ENCODE measurements at regions not wholly inside any gene's neighbourhood (a gene's known extent, or its start where the extent isn't known, plus 50 kb on each side); places are given as distances from the start of the nearest gene placed in this dataset.

- TF ChIP-seq POLR2AphosphoS5 (IDR thresholded peaks at IDR 0.05) (no peak), EP300 (IDR thresholded peaks at IDR 0.05) (no peak), POLR2A (IDR thresholded peaks at IDR 0.05) (no peak)
- TF ChIP-seq, protein P1, sequence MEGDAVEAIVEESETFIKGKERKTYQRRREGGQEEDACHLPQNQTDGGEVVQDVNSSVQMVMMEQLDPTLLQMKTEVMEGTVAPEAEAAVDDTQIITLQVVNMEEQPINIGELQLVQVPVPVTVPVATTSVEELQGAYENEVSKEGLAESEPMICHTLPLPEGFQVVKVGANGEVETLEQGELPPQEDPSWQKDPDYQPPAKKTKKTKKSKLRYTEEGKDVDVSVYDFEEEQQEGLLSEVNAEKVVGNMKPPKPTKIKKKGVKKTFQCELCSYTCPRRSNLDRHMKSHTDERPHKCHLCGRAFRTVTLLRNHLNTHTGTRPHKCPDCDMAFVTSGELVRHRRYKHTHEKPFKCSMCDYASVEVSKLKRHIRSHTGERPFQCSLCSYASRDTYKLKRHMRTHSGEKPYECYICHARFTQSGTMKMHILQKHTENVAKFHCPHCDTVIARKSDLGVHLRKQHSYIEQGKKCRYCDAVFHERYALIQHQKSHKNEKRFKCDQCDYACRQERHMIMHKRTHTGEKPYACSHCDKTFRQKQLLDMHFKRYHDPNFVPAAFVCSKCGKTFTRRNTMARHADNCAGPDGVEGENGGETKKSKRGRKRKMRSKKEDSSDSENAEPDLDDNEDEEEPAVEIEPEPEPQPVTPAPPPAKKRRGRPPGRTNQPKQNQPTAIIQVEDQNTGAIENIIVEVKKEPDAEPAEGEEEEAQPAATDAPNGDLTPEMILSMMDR (IDR thresholded peaks at IDR 0.05), result no peak
- Histone ChIP-seq H3K36me3 (no peaks in the 10 kb centered on the region), H3K9me3 (no peaks in the 10 kb centered on the region), H3K27me3 (peaks cover 11% of the 10 kb centered on the region), H3K4me1 (no peaks in the 10 kb centered on the region), H3K27ac (no peak overlapping the region), H3K4me3 (no peak overlapping the region)
- no peak for DNase-seq (ENCODE audit: low spot score in 2 of 2)
- WGBS, result 42% methylated on average over 5 of the region's 6 CpGs
Observed at GRCh38 chr3:135325726-135326235, 530.7 kb downstream of the EPHB1 start.

- H3K9me3 ChIP-seq, result no peaks in the 10 kb centered on the region
- no peak overlapping the region for H3K27ac ChIP-seq
- H3K36me3 ChIP-seq, result no peaks in the 10 kb centered on the region
- H3K27me3 ChIP-seq, result peaks cover 11% of the 10 kb centered on the region
- WGBS, result 100% methylated on average over 1 of the region's 1 CpG
- DNase-seq (ENCODE audit: low spot score in 2 of 2), result no peak
- TF ChIP-seq POLR2A (IDR thresholded peaks at IDR 0.05), result no peak
- no peak for TF ChIP-seq POLR2AphosphoS5 (IDR thresholded peaks at IDR 0.05)
- TF ChIP-seq, protein P1 (IDR thresholded peaks at IDR 0.05), result no peak
- no peak for TF ChIP-seq EP300 (IDR thresholded peaks at IDR 0.05)
- H3K4me3 ChIP-seq, result no peak overlapping the region
- H3K4me1 ChIP-seq, result no peaks in the 10 kb centered on the region
Observed at GRCh38 chr3:135326851-135327250, 531.8 kb downstream of the EPHB1 start.

GRCh38 chr3:135328036-135328435, 533.0 kb downstream of the EPHB1 start:
- Histone ChIP-seq H3K4me3 (no peak overlapping the region), H3K36me3 (no peaks in the 10 kb centered on the region), H3K27ac (no peak overlapping the region), H3K4me1 (no peaks in the 10 kb centered on the region), H3K9me3 (no peaks in the 10 kb centered on the region), H3K27me3 (peaks cover 11% of the 10 kb centered on the region)
- 74% methylated on average over 5 of the region's 5 CpGs for WGBS
- TF ChIP-seq POLR2AphosphoS5 (IDR thresholded peaks at IDR 0.05) (no peak), EP300 (IDR thresholded peaks at IDR 0.05) (no peak)
- TF ChIP-seq, protein P1 (IDR thresholded peaks at IDR 0.05), result no peak
- DNase-seq (ENCODE audit: low spot score in 2 of 2), result no peak

DNA sequence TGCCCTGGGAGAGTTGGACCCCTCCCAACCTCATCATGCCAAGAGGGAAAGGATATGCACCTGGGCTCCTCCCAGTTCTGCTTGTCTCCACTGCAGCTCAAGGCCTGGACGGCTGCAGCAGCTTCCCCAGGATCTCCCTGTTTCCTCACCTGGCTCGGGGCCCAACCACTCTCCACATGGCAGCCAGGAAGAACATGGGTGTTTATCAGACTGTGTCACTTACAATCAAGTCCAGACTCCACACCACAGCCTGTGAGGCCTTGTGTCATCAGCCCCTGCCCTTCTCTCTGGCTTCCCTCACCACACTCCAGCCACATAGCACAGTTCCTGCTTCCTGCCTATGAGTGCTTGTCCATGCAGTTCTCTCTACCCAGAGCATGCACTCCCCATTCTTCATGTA, 534.4 kb downstream of the EPHB1 start:
- Histone ChIP-seq H3K27me3 (no peaks in the 10 kb centered on the region), H3K36me3 (no peaks in the 10 kb centered on the region), H3K4me1 (no peaks in the 10 kb centered on the region), H3K4me3 (no peak overlapping the region), H3K27ac (no peak overlapping the region), H3K9me3 (no peaks in the 10 kb centered on the region)
- 10% methylated on average over 2 of the region's 2 CpGs for WGBS
- no peak for DNase-seq (ENCODE audit: low spot score in 2 of 2)
- TF ChIP-seq, protein P1 (IDR thresholded peaks at IDR 0.05), result no peak
- TF ChIP-seq POLR2A (IDR thresholded peaks at IDR 0.05), result no peak
- no peak for TF ChIP-seq POLR2AphosphoS5 (IDR thresholded peaks at IDR 0.05)
- TF ChIP-seq EP300 (IDR thresholded peaks at IDR 0.05), result no peak

- H3K36me3 ChIP-seq, result no peaks in the 10 kb centered on the region
- H3K9me3 ChIP-seq, result no peaks in the 10 kb centered on the region
- DNase-seq (ENCODE audit: low spot score in 2 of 2), result no peak
- H3K27ac ChIP-seq, result no peak overlapping the region
- no peak overlapping the region for H3K4me3 ChIP-seq
- no peaks in the 10 kb centered on the region for H3K4me1 ChIP-seq
- no peaks in the 10 kb centered on the region for H3K27me3 ChIP-seq
- TF ChIP-seq, protein P1 (IDR thresholded peaks at IDR 0.05), result no peak
- TF ChIP-seq POLR2A (IDR thresholded peaks at IDR 0.05) (no peak), POLR2AphosphoS5 (IDR thresholded peaks at IDR 0.05) (no peak), EP300 (IDR thresholded peaks at IDR 0.05) (no peak)
- 57% methylated on average over 1 of the region's 1 CpG for WGBS
Observed at GRCh38 chr3:135337192-135337591, 542.1 kb downstream of the EPHB1 start.
